Fibroblast of the aortic adventitia (primary cell): ENCODE measurements at regions not wholly inside any gene's neighbourhood (a gene's known extent, or its start where the extent isn't known, plus 50 kb on each side); places are given as distances from the start of the nearest gene placed in this dataset.

Experiments
- DNase-seq: peaks from one replicate; pipeline ENCODE4 v3.0.0-alpha.2; 2010; ENCODE audit warnings: low read depth
- H3K4me3 ChIP-seq: 2 replicates; pipeline ENCODE4 v1.5.1; 2011; ENCODE audit warnings: low read depth, mild to moderate bottlenecking, control low read depth, low read length, moderate library complexity
- CTCF ChIP-seq: IDR thresholded peaks from 2 replicates; pipeline ENCODE4 v1.5.1; 2011; ENCODE audit warnings: mild to moderate bottlenecking, low read length, control low read depth, inconsistent platforms; ENCODE audit not compliant: insufficient read depth

DNA sequence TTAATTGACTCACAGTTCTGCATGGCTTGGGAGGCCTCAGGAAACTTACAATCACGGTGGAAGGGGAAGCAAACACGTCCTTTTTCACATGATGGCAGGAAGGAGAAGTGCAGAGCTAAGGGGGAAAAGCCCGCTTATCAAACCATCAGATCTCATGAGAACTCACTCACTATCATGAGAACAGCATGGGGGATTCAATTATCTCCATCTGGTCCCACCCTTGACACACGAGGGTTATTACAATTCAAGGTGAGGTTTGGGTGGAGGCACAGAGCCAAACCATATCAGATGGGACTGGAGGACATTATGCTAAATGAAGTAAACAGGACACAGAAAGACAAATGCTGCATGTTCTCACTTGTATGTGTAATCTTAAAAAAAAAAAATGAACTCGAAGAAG, 141.4 kb upstream of the HABP2 start:
- TF ChIP-seq CTCF: no peak
- no peak for DNase-seq
- H3K4me3 ChIP-seq: no peak overlapping the region

DNA sequence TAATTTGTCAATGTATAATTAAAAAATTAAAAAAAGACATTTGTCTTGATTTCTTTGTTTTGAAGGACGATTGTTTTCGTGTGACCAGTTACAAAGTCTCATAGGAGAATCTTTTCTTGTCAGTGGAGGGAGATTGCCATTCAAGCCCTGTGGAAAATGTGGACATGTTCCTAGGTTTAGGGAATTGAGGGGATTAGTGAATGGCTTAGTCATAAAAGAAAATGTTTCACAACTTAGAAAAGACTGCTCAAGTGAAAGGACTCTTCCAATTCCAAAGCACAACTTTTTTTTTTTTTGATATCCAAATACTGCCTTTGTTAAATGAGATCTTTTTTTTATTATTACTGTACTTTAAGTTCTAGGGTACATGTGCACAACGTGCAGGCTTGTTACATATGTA, 140.7 kb upstream of the HABP2 start:
- DNase-seq: no peak
- TF ChIP-seq CTCF: no peak

GRCh38 chr10:113414543-113414942, 138.3 kb upstream of the HABP2 start:
- no peak for TF ChIP-seq CTCF
- no peak overlapping the region for H3K4me3 ChIP-seq
- DNase-seq: no peak

More for the DNA sequence above, 140.7 kb upstream of the HABP2 start:
- H3K4me3 ChIP-seq: no peak overlapping the region

DNA sequence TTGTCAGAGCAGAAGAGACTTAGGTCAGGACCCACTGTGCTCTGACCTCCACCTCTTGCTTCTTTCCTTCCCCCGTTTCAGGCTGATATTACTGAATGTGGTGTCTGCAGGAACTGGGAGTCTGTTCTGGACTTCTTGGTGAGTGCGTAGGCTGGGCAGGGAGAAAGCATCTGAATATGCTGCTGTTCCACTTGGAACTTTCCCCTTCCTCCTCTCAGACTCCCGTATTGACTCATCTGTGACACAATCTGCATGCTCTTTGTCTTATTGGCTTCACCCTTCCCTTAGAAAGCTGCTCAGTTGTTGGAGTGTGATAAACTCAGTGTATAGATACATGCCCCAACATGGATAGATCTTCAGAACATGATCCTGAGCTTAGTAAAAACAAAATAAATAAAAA, 137.6 kb upstream of the HABP2 start:
- TF ChIP-seq CTCF: no peak
- DNase-seq: peak; percentile 4

GRCh38 chr10:113420057-113420732, 132.7 kb upstream of the HABP2 start:
- TF ChIP-seq CTCF: no peak
- no peak for DNase-seq
- no peak overlapping the region for H3K4me3 ChIP-seq

More for the DNA sequence above, 137.6 kb upstream of the HABP2 start:
- H3K4me3 ChIP-seq: no peak overlapping the region

GRCh38 chr10:113420733-113421675, 131.8 kb upstream of the HABP2 start:
- no peak overlapping the region for H3K4me3 ChIP-seq
- TF ChIP-seq CTCF: no peak
- no peak for DNase-seq
